Epithelial cell of proximal tubule (primary cell): ENCODE measurements at regions not wholly inside any gene's neighbourhood (a gene's known extent, or its start where the extent isn't known, plus 50 kb on each side); places are given as distances from the start of the nearest gene placed in this dataset.

Experiments
- DNase-seq: peaks from one replicate; pipeline ENCODE4 v3.0.0-alpha.2; 2011; ENCODE audit warnings: low read depth
- H3K4me3 ChIP-seq: 2 replicates; pipeline ENCODE4 v1.5.1; 2011; ENCODE audit warnings: low read depth, mild to moderate bottlenecking, low read length
- CTCF ChIP-seq: conservative IDR thresholded peaks from 2 replicates; pipeline ENCODE4 v1.5.1; 2012; ENCODE audit warnings: low read depth, mild to moderate bottlenecking, low read length

DNA sequence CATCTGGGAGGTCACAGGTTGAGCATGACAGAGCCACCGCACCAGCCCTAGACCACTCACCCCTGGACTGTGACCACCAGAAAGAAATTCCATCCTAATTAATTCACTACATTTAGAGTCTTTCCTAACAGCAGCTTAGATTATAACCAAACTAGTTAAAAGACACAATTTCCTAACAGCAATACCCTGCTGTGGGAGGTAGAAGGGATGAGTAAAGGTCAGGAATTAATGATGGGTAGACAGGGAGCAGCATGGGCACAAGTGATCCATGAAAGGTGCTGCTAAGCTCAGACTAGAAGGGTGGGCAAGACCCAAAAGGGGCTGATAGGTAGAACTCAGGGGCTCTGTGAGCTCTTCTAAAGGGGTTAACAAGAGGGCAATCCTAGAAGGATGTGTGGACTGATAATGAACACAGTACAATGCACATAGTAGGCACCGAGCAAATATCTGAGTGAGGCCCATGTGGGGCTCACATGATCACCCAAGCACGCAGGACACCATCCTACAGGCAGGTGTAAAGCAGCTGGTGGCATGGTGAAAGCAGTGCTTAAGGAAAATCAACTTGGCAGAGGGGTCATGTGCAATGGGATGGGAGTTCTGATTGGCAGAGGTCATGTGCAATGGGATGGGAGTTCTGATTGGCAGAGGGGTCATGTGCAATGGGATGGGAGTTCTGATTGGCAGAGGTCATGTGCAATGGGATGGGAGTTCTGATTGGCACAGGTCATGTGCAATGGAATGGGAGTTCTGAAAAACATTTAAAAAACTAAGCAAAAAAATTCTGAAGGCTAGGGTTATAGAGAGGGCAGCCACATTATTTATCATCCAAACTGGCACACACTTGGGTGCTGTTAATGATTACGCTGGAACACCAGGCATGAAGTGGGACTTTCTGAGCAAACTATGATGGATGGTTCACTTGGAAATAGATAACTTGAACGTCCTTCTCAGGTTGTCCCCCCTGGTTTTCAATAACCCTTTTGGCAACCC, 188.2 kb upstream of the FOXQ1 start:
- DNase-seq: peak; percentile 95
- H3K4me3 ChIP-seq: peak overlapping the region; percentile 38

GRCh38 chr6:1122083-1122482, 189.8 kb upstream of the FOXQ1 start:
- TF ChIP-seq CTCF: no peak
- no peak for DNase-seq
- no peak overlapping the region for H3K4me3 ChIP-seq

More for the DNA sequence above, 188.2 kb upstream of the FOXQ1 start:
- no peak for TF ChIP-seq CTCF

GRCh38 chr6:1118287-1118647, 193.6 kb upstream of the FOXQ1 start:
- DNase-seq: no peak
- no peak overlapping the region for H3K4me3 ChIP-seq
- TF ChIP-seq CTCF: no peak

DNA sequence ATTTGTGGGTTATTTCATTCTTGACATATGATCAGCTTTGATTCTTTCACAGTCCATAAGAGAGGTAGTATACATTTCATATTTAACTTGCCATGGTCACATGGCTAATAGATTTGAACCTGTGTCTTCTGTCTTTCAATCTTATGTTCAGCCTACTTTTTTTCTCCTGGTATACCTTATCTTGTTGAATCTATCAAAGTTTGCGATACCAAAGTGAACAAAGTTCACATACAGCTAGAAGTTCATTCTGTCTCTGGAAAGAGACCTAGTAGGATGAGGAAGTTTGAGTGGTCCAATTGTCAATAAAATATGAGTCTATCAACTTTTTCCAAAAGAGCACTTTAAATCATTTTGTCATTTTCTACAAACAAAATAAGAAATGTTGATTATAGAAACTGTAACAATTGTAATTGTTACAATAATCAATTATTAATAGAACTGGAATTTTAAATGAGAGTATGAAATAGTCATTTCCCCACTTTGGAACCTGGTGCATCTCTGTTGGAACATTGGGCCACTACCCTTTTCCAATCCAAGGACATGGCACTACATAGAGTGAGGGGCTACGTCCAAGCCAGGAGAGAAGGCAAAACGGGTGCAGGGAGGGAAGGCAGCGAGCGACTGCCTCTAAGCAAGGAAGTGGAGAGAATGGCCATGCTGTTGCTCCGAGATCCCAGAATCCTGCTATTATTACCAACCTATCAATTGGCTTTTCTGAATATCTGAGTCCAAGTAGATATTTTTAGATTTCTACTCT, 194.2 kb upstream of the FOXQ1 start:
- DNase-seq: no peak
- H3K4me3 ChIP-seq: no peak overlapping the region
- TF ChIP-seq CTCF: no peak

DNA sequence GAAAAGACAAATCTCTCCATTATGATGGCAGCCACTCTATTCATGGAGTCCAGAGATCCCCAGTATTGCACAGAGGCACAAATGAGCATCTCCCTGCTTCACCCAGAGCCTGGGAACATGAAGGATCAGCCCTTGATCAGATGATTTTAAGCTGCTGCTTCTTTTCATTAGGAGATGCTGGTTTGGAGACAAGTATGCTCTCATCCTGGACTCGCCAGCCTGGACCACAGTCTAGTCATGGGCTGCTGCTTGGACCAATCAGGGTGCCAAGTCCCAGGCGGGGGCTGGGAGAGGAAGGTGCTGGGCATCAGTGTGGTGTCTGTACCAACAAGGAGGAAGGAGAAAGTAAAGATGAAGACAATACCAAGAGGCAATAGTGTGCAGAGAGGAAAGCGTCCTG, 195.7 kb upstream of the FOXQ1 start:
- no peak for DNase-seq
- H3K4me3 ChIP-seq: no peak overlapping the region
- no peak for TF ChIP-seq CTCF

GRCh38 chr6:1113916-1114540, 197.9 kb upstream of the FOXQ1 start:
- TF ChIP-seq CTCF: no peak
- no peak for DNase-seq
- no peak overlapping the region for H3K4me3 ChIP-seq
